ENCODE measurements at regions not wholly inside any gene's neighbourhood (a gene's known extent, or its start where the extent isn't known, plus 50 kb on each side); places are given as distances from the start of the nearest gene placed in this dataset.

GRCh38 chr16:72372087-72373045 lies 200.4 kb upstream of the PMFBP1 start:
- Histone ChIP-seq H3K27ac (no peak overlapping the region), H3K36me3 (ENCODE audit: insufficient read depth) (no peaks in the 10 kb centered on the region), H3K4me2 (no peak overlapping the region), H2AFZ (ENCODE audit: low read depth) (no peak overlapping the region), H4K20me1 (ENCODE audit: insufficient read depth) (no peaks in the 10 kb centered on the region), H3K79me2 (ENCODE audit: insufficient read depth, low read depth) (no peaks in the 10 kb centered on the region), H3K27me3 (ENCODE audit: insufficient read depth, low read depth) (no peaks in the 10 kb centered on the region), H3K4me1 (ENCODE audit: low read depth, poor library complexity, severe bottlenecking) (no peaks in the 10 kb centered on the region), H3K4me3 (IDR thresholded peaks at IDR 0.05; ENCODE audit: insufficient read depth, low read depth, low read length) (no peak overlapping the region), H3K9ac (no peak overlapping the region)
- TF ChIP-seq, protein P1, sequence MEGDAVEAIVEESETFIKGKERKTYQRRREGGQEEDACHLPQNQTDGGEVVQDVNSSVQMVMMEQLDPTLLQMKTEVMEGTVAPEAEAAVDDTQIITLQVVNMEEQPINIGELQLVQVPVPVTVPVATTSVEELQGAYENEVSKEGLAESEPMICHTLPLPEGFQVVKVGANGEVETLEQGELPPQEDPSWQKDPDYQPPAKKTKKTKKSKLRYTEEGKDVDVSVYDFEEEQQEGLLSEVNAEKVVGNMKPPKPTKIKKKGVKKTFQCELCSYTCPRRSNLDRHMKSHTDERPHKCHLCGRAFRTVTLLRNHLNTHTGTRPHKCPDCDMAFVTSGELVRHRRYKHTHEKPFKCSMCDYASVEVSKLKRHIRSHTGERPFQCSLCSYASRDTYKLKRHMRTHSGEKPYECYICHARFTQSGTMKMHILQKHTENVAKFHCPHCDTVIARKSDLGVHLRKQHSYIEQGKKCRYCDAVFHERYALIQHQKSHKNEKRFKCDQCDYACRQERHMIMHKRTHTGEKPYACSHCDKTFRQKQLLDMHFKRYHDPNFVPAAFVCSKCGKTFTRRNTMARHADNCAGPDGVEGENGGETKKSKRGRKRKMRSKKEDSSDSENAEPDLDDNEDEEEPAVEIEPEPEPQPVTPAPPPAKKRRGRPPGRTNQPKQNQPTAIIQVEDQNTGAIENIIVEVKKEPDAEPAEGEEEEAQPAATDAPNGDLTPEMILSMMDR (conservative IDR thresholded peaks at IDR 0.05; ENCODE audit: low read depth, low read length): no peak

- Histone ChIP-seq H3K27ac (no peak overlapping the region), H3K79me2 (ENCODE audit: insufficient read depth, low read depth) (no peaks in the 10 kb centered on the region), H2AFZ (ENCODE audit: low read depth) (no peak overlapping the region), H3K4me1 (ENCODE audit: low read depth, poor library complexity, severe bottlenecking) (no peaks in the 10 kb centered on the region), H3K36me3 (ENCODE audit: insufficient read depth) (no peaks in the 10 kb centered on the region), H3K4me2 (no peak overlapping the region), H3K27me3 (ENCODE audit: insufficient read depth, low read depth) (no peaks in the 10 kb centered on the region), H3K4me3 (IDR thresholded peaks at IDR 0.05; ENCODE audit: insufficient read depth, low read depth, low read length) (no peak overlapping the region), H3K9ac (no peak overlapping the region), H4K20me1 (ENCODE audit: insufficient read depth) (no peaks in the 10 kb centered on the region)
- TF ChIP-seq, protein P1 (conservative IDR thresholded peaks at IDR 0.05; ENCODE audit: low read depth, low read length): no peak
Measured at GRCh38 chr16:72371307-72372086, 199.5 kb upstream of the PMFBP1 start.

- H3K4me3 ChIP-seq (IDR thresholded peaks at IDR 0.05; ENCODE audit: insufficient read depth, low read depth, low read length): no peak overlapping the region
- H3K27ac ChIP-seq: no peak overlapping the region
- no peaks in the 10 kb centered on the region for H3K79me2 ChIP-seq (ENCODE audit: insufficient read depth, low read depth)
- TF ChIP-seq, protein P1 (conservative IDR thresholded peaks at IDR 0.05; ENCODE audit: low read depth, low read length): no peak
- no peaks in the 10 kb centered on the region for H3K36me3 ChIP-seq (ENCODE audit: insufficient read depth)
- H3K4me2 ChIP-seq: no peak overlapping the region
- no peaks in the 10 kb centered on the region for H4K20me1 ChIP-seq (ENCODE audit: insufficient read depth)
- no peaks in the 10 kb centered on the region for H3K4me1 ChIP-seq (ENCODE audit: low read depth, poor library complexity, severe bottlenecking)
- H3K27me3 ChIP-seq (ENCODE audit: insufficient read depth, low read depth): no peaks in the 10 kb centered on the region
- no peak overlapping the region for H3K9ac ChIP-seq
- H2AFZ ChIP-seq (ENCODE audit: low read depth): no peak overlapping the region
Measured at GRCh38 chr16:72369274-72369673, 197.3 kb upstream of the PMFBP1 start.

DNA sequence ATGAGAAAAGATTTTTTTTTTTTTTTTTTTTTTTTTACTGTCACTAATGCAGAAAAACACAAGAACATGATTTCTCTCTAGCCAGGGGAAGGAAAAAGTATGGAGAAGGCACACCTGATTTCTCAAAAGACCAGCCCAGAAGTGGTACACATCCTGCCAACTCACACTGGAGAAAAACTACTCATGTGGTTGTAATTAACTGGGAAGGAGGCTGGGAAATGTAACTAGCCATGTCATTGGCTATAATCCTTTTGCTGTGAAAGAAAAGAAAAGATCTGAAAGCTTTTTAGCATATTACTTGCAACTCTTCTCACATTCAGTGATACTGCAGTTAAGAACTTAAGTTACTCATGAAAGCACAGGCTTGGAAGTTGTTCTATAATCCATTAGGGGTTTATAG lies 195.9 kb upstream of the PMFBP1 start:
- Histone ChIP-seq H2AFZ (ENCODE audit: low read depth) (no peak overlapping the region), H4K20me1 (ENCODE audit: insufficient read depth) (no peaks in the 10 kb centered on the region), H3K27me3 (ENCODE audit: insufficient read depth, low read depth) (no peaks in the 10 kb centered on the region), H3K79me2 (ENCODE audit: insufficient read depth, low read depth) (no peaks in the 10 kb centered on the region), H3K4me2 (no peak overlapping the region), H3K4me3 (IDR thresholded peaks at IDR 0.05; ENCODE audit: insufficient read depth, low read depth, low read length) (no peak overlapping the region), H3K9ac (no peak overlapping the region), H3K36me3 (ENCODE audit: insufficient read depth) (no peaks in the 10 kb centered on the region), H3K4me1 (ENCODE audit: low read depth, poor library complexity, severe bottlenecking) (no peaks in the 10 kb centered on the region), H3K27ac (no peak overlapping the region)
- TF ChIP-seq, protein P1 (conservative IDR thresholded peaks at IDR 0.05; ENCODE audit: low read depth, low read length): no peak
